SU-DHL-6 (cell line): ENCODE measurements at regions not wholly inside any gene's neighbourhood (a gene's known extent, or its start where the extent isn't known, plus 50 kb on each side); places are given as distances from the start of the nearest gene placed in this dataset.

Source experiments
- H2AFZ ChIP-seq: fragments of 200-600 bp; sonication (generic); 2 replicates; pipeline ENCODE4 v1.6.1; 2014; ENCODE audit warnings: low read depth, mild to moderate bottlenecking, moderate library complexity, mixed read lengths, antibody characterized with exemption, low read length; ENCODE audit not compliant: severe bottlenecking
- H3F3A ChIP-seq: fragments of 200-600 bp; shearing (Covaris generic); 2 replicates; pipeline ENCODE4 v1.6.0; 2016; ENCODE audit warnings: antibody characterized with exemption, mild to moderate bottlenecking; ENCODE audit not compliant: insufficient read depth
- H3K27ac ChIP-seq: fragments of 200-600 bp; sonication (generic); 2 replicates; pipeline ENCODE4 v1.5.1; 2016; ENCODE audit warnings: low read depth, mild to moderate bottlenecking, low read length, moderate library complexity, mixed read lengths
- H3K27me3 ChIP-seq: fragments of 200-600 bp; sonication (generic), shearing (Covaris generic); 2 replicates; pipeline ENCODE4 v1.6.0; 2014; ENCODE audit warnings: mild to moderate bottlenecking, low read length
- H3K36me3 ChIP-seq: fragments of 200-600 bp; sonication (generic); 2 replicates; pipeline ENCODE4 v1.6.1; 2014; ENCODE audit warnings: mild to moderate bottlenecking, low read length, mixed read lengths
- H3K4me2 ChIP-seq: fragments of 300-600, 200-600 bp; shearing (Covaris generic), sonication (generic); 2 replicates; pipeline ENCODE4 v1.6.0; 2014; ENCODE audit warnings: low read length, low read depth, mild to moderate bottlenecking; ENCODE audit not compliant: poor library complexity, severe bottlenecking
- H3K4me3 ChIP-seq: fragments of 200-600 bp; sonication (generic); 2 replicates; pipeline ENCODE4 v1.5.1; 2014; ENCODE audit warnings: antibody characterized with exemption, low read length, mild to moderate bottlenecking, mixed read lengths; ENCODE audit not compliant: insufficient read depth, poor library complexity, severe bottlenecking
- H3K79me2 ChIP-seq: fragments of 200-600 bp; sonication (generic); 2 replicates; pipeline ENCODE4 v1.6.1; 2014; ENCODE audit warnings: mild to moderate bottlenecking, low read length, moderate library complexity; ENCODE audit not compliant: insufficient read depth
- H3K9ac ChIP-seq: fragments of 200-600 bp; sonication (generic); 2 replicates; pipeline ENCODE4 v1.7.0; 2014; ENCODE audit warnings: mild to moderate bottlenecking, low read length
- H3K9me2 ChIP-seq: fragments of 200-600 bp; sonication (generic); replicated peaks from 2 replicates; pipeline ENCODE4 v1.6.1; 2014; ENCODE audit warnings: low read length; ENCODE audit not compliant: insufficient read depth
- H3K9me3 ChIP-seq: fragments of 200-600 bp; sonication (generic); 2 replicates; pipeline ENCODE4 v1.6.1; 2014; ENCODE audit warnings: low read length, mixed read lengths; ENCODE audit not compliant: insufficient read depth
- H4K20me1 ChIP-seq: fragments of 200-600 bp; sonication (generic); 2 replicates; pipeline ENCODE4 v1.6.1; 2014; ENCODE audit warnings: low read depth, mild to moderate bottlenecking, antibody characterized with exemption, low read length, moderate library complexity, mixed read lengths
- CTCF ChIP-seq: fragments of 200-600 bp; sonication (generic); IDR thresholded peaks from one replicate; pipeline ENCODE4 v1.5.1; 2017; ENCODE audit warnings: antibody characterized with exemption, mild to moderate bottlenecking, low read length, moderate library complexity; ENCODE audit not compliant: insufficient read depth, poor library complexity, severe bottlenecking
- EZH2phosphoT487 ChIP-seq: fragments of 200-600 bp; sonication (generic), shearing (Covaris generic); conservative IDR thresholded peaks from 2 replicates; pipeline ENCODE4 v1.6.1; 2018; ENCODE audit warnings: mild to moderate bottlenecking, antibody characterized with exemption, low read length, moderate library complexity, mixed read lengths

GRCh38 chr3:187795207-187795960, 50.1 kb upstream of the BCL6 start:
- Histone ChIP-seq H4K20me1 (no peaks in the 10 kb centered on the region), H3K4me3 (no peak overlapping the region), H3K9me2 (no peaks in the 10 kb centered on the region), H3K4me2 (no peak overlapping the region), H3K36me3 (no peaks in the 10 kb centered on the region), H3K27ac (no peak overlapping the region), H3K27me3 (no peaks in the 10 kb centered on the region), H3F3A (no peaks in the 10 kb centered on the region), H3K79me2 (no peaks in the 10 kb centered on the region), H3K9ac (no peak overlapping the region), H2AFZ (no peak overlapping the region), H3K9me3 (no peaks in the 10 kb centered on the region)
- no peak for TF ChIP-seq CTCF
- TF ChIP-seq EZH2phosphoT487: no peak

GRCh38 chr3:187798126-187798525, 52.9 kb upstream of the BCL6 start:
- no peaks in the 10 kb centered on the region for H3K36me3 ChIP-seq
- TF ChIP-seq EZH2phosphoT487 (no peak), CTCF (no peak)
- no peaks in the 10 kb centered on the region for H3K79me2 ChIP-seq
- H3K4me3 ChIP-seq: no peak overlapping the region
- H2AFZ ChIP-seq: no peak overlapping the region
- H4K20me1 ChIP-seq: no peaks in the 10 kb centered on the region
- no peak overlapping the region for H3K4me2 ChIP-seq
- H3K27ac ChIP-seq: no peak overlapping the region
- no peaks in the 10 kb centered on the region for H3K27me3 ChIP-seq
- no peak overlapping the region for H3K9ac ChIP-seq
- no peaks in the 10 kb centered on the region for H3K9me3 ChIP-seq
- no peaks in the 10 kb centered on the region for H3F3A ChIP-seq
- no peaks in the 10 kb centered on the region for H3K9me2 ChIP-seq

- no peak overlapping the region for H2AFZ ChIP-seq
- no peaks in the 10 kb centered on the region for H3K27me3 ChIP-seq
- no peaks in the 10 kb centered on the region for H4K20me1 ChIP-seq
- TF ChIP-seq CTCF (no peak), EZH2phosphoT487 (no peak)
- no peaks in the 10 kb centered on the region for H3K36me3 ChIP-seq
- no peak overlapping the region for H3K9ac ChIP-seq
- no peaks in the 10 kb centered on the region for H3F3A ChIP-seq
- no peak overlapping the region for H3K4me3 ChIP-seq
- H3K9me3 ChIP-seq: no peaks in the 10 kb centered on the region
- H3K27ac ChIP-seq: no peak overlapping the region
- H3K79me2 ChIP-seq: no peaks in the 10 kb centered on the region
- H3K9me2 ChIP-seq: no peaks in the 10 kb centered on the region
- no peak overlapping the region for H3K4me2 ChIP-seq
Measured at GRCh38 chr3:187798531-187799530, 53.6 kb upstream of the BCL6 start.
